Nephron (organoid): ENCODE measurements at regions not wholly inside any gene's neighbourhood (a gene's known extent, or its start where the extent isn't known, plus 50 kb on each side); places are given as distances from the start of the nearest gene placed in this dataset.
A peak's percentile ranks its signal among the peaks of the same experiment; 100 is the strongest.

ENCODE experiments used
- H3K27ac Mint-ChIP-seq, 3 experiments: 2 replicates each; pipeline ENCODE4 v1.8.0; 2020; ENCODE audit warnings: mixed read lengths in 3 of 3, mild to moderate bottlenecking in 2 of 3, moderate library complexity in 1 of 3
- H3K27me3 Mint-ChIP-seq: 2 replicates; pipeline ENCODE4 v1.8.0; 2021; ENCODE audit warnings: low read depth, mild to moderate bottlenecking, moderate library complexity, mixed read lengths
- H3K36me3 Mint-ChIP-seq: 2 replicates; pipeline ENCODE4 v1.8.0; 2020; ENCODE audit warnings: low read depth, mixed read lengths
- H3K4me1 Mint-ChIP-seq: 2 replicates; pipeline ENCODE4 v1.8.0; 2020; ENCODE audit warnings: mixed read lengths
- H3K4me3 Mint-ChIP-seq, 3 experiments: 2 replicates each; pipeline ENCODE4 v1.8.0; 2020; ENCODE audit warnings: mild to moderate bottlenecking in 3 of 3, mixed read lengths in 3 of 3, moderate library complexity in 2 of 3
- H3K9me3 Mint-ChIP-seq: 2 replicates; pipeline ENCODE4 v1.8.0; 2020; ENCODE audit warnings: mixed read lengths
- CTCF ChIP-seq, 3 experiments: fragments of 200-600 bp; sonication (generic); IDR thresholded peaks; one replicate each; pipeline ENCODE4 v1.5.0; 2021; ENCODE audit warnings: antibody characterized with exemption in 3 of 3; ENCODE audit not compliant: unreplicated experiment in 3 of 3

- TF ChIP-seq CTCF (IDR thresholded peaks at IDR 0.05; ENCODE audit: unreplicated experiment in 3 of 3) = no peak
- Mint-ChIP-seq H3K36me3 (no peaks in the 10 kb centered on the region), H3K27me3 (peaks cover 3% of the 10 kb centered on the region), H3K4me1 (peaks cover 88% of the 10 kb centered on the region), H3K27ac (peak overlapping the region; percentile 78 to 99 (median 96)), H3K4me3 (peak overlapping the region in 1 of 3 experiments; percentile 15), H3K9me3 (no peaks in the 10 kb centered on the region)
Observed at GRCh38 chr2:41928526-41928925, 119.3 kb upstream of the PKDCC start.

- H3K9me3 Mint-ChIP-seq = no peaks in the 10 kb centered on the region
- no peak for TF ChIP-seq CTCF (IDR thresholded peaks at IDR 0.05; ENCODE audit: unreplicated experiment in 3 of 3)
- peak overlapping the region in 2 of 3 experiments; percentile 29 to 72 for H3K4me3 Mint-ChIP-seq
Observed at GRCh38 chr2:41930807-41931566, 116.8 kb upstream of the PKDCC start.

GRCh38 chr2:41932241-41933045 is 115.4 kb upstream of the PKDCC start:
- H3K27me3 Mint-ChIP-seq = peaks cover 6% of the 10 kb centered on the region
- H3K36me3 Mint-ChIP-seq = no peaks in the 10 kb centered on the region
- peak overlapping the region; percentile 96 to 99 (median 98) for H3K27ac Mint-ChIP-seq
- H3K4me1 Mint-ChIP-seq = peaks cover 93% of the 10 kb centered on the region
- H3K4me3 Mint-ChIP-seq = peak overlapping the region; percentile 31 to 75 (median 72)
- H3K9me3 Mint-ChIP-seq = no peaks in the 10 kb centered on the region
- peak in 1 of 3 experiments; percentile 9 for TF ChIP-seq CTCF (IDR thresholded peaks at IDR 0.05; ENCODE audit: unreplicated experiment in 3 of 3)

More at GRCh38 chr2:41930807-41931566, 116.8 kb upstream of the PKDCC start:
- peaks cover 3% of the 10 kb centered on the region for H3K27me3 Mint-ChIP-seq
- peak overlapping the region; percentile 96 to 99 (median 98) for H3K27ac Mint-ChIP-seq
- H3K36me3 Mint-ChIP-seq = no peaks in the 10 kb centered on the region
- peaks cover 87% of the 10 kb centered on the region for H3K4me1 Mint-ChIP-seq

- Mint-ChIP-seq H3K4me3 (peak overlapping the region in 2 of 3 experiments; percentile 72 to 75), H3K27me3 (peaks cover 7% of the 10 kb centered on the region), H3K27ac (peak overlapping the region; percentile 96 to 99 (median 98)), H3K9me3 (no peaks in the 10 kb centered on the region), H3K4me1 (peaks cover 93% of the 10 kb centered on the region), H3K36me3 (no peaks in the 10 kb centered on the region)
- TF ChIP-seq CTCF (IDR thresholded peaks at IDR 0.05; ENCODE audit: unreplicated experiment in 3 of 3) = no peak
Observed at GRCh38 chr2:41933046-41933420, 114.8 kb upstream of the PKDCC start.

GRCh38 chr2:41933585-41934320 is 114.1 kb upstream of the PKDCC start:
- Mint-ChIP-seq H3K4me3 (peak overlapping the region; percentile 48 to 75 (median 72)), H3K27me3 (peaks cover 7% of the 10 kb centered on the region), H3K9me3 (no peaks in the 10 kb centered on the region), H3K4me1 (peaks cover 93% of the 10 kb centered on the region), H3K36me3 (no peaks in the 10 kb centered on the region), H3K27ac (peak overlapping the region; percentile 96 to 99 (median 98))
- TF ChIP-seq CTCF (IDR thresholded peaks at IDR 0.05; ENCODE audit: unreplicated experiment in 3 of 3) = no peak
